GM12891 (cell line): ENCODE measurements at regions not wholly inside any gene's neighbourhood (a gene's known extent, or its start where the extent isn't known, plus 50 kb on each side); places are given as distances from the start of the nearest gene placed in this dataset.

Experiments
- DNase-seq: peaks from one replicate; pipeline ENCODE4 v3.0.0; 2011; ENCODE audit warnings: low spot score; ENCODE audit not compliant: insufficient read length
- FAIRE-seq: peaks from 2 replicates; lab custom pipeline; 2011; peaks lifted over from hg19 to GRCh38; lab: Jason Lieb, UNC
- PAX5 ChIP-seq: IDR thresholded peaks from 2 replicates; pipeline ENCODE4 v1.6.1; 2011; ENCODE audit warnings: low read length, moderate library complexity, mild to moderate bottlenecking; ENCODE audit not compliant: insufficient read depth, severe bottlenecking
- POLR2A ChIP-seq: IDR thresholded peaks from 2 replicates; pipeline ENCODE4 v1.6.1; 2011; ENCODE audit warnings: low read depth, low read length, control low read depth
- POLR2AphosphoS5 ChIP-seq: IDR thresholded peaks from 2 replicates; pipeline ENCODE4 v1.6.1; 2011; ENCODE audit warnings: low read depth, low read length, control low read depth
- POU2F2 ChIP-seq: IDR thresholded peaks from 2 replicates; pipeline ENCODE4 v1.6.1; 2011; ENCODE audit warnings: low read depth, mild to moderate bottlenecking, control low read depth, low read length, moderate library complexity
- SPI1 ChIP-seq: IDR thresholded peaks from 2 replicates; pipeline ENCODE4 v1.6.1; 2011; ENCODE audit warnings: low read depth, low read length, control low read depth
- TAF1 ChIP-seq: IDR thresholded peaks from 2 replicates; pipeline ENCODE4 v1.6.1; 2011; ENCODE audit warnings: low read depth, low read length, control low read depth

DNA sequence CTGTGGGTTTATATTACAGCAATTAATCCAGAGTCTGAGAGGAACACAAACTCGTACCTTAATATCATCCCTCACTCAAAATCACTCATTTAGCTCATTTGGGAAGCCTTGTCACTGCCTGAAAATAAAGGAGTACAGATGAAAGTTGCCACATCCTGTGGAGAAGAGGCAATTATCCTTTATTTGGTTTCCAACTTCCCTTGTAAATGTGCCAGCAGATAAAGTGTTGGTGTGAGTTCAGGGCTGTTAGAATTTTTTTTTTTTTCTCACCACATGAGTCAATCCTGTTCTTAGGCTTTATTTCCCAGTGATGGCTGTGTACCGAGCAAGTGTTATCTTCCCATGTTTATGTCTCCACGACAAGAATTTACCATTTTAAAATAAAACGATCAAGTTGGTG, 99.0 kb upstream of the SMIM30 start:
- DNase-seq: no peak
- TF ChIP-seq TAF1: no peak
- FAIRE-seq: no peak

DNA sequence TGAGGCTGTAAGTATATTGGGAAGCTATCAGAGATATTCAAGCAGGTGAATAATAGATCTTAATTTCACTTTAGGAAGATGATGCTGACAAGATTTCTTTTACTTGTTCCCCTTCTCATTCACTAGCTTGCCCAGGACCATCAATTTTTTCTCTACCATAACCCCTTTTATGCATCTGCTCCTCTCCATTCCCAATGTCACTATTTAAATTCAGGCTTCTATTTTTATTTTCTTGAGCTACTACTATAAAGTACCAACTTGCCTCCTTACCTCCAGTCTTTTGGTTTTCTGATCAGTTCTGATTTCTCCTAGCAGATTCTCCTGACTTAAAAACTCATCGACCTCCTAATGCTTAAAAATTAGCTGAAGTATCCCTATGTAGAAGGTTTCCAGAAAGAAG, 97.7 kb upstream of the SMIM30 start:
- DNase-seq (no peak), FAIRE-seq (no peak)
- no peak for TF ChIP-seq POLR2A
- no peak for TF ChIP-seq TAF1
- TF ChIP-seq SPI1: no peak
- TF ChIP-seq POU2F2: no peak
- no peak for TF ChIP-seq POLR2AphosphoS5
- no peak for TF ChIP-seq PAX5

DNA sequence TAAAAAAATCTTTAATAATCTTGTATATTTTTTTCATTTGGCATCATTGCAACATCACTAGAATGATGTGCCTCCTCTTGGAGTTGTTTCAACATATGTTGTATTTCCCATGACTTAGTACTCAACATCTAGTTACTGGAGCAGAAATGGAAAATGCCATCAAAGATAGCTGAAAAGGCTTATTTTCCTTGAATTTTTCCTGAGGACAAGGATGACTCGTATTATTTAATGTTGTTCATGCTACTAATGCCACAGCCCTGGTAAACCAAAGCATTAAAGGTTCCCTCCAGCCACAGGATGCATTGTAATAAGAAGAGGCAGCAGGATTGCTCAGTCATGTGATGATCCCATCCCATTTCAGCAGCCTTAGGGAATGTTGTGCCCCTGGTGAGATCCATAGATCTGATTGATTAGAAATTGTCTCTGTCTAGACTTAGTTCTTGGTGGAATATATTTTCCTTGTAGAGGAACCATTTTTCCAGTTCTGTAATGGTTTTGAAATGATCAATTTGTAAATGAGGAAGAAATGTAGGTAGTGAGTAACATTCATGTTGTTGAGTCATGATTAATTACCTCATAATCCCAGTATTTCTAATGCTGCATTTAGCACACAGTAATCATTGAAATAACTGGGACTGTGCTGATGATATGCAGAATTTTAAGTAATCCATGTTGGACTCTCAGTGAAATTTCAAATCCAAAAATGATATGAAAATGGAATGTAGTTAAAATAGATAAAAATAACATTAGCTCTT, 91.3 kb upstream of the SMIM30 start:
- DNase-seq: no peak
- no peak for FAIRE-seq
- TF ChIP-seq POU2F2 (no peak), POLR2AphosphoS5 (no peak), PAX5 (no peak)

DNA sequence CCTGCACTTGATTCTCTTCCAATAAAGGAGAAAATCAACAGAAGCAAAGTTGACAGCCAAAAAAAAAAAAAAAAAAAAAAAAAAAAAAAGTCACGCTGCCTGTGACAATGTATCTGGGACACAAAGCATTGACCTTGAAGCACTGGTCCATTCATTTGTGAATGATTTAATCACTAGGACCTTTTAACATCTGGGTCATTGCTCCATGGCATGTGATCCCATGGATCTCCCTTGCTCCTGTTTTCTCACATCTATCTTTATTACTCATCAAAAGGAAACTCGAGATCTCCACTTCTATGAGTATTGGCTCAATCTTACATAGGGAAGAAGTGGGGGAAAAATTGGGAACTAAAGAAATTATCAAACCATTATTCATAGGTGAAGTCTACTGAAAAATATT, 89.6 kb upstream of the SMIM30 start:
- DNase-seq (no peak), FAIRE-seq (no peak)
- TF ChIP-seq PAX5 (no peak), POU2F2 (no peak), POLR2AphosphoS5 (no peak), SPI1 (no peak)

DNA sequence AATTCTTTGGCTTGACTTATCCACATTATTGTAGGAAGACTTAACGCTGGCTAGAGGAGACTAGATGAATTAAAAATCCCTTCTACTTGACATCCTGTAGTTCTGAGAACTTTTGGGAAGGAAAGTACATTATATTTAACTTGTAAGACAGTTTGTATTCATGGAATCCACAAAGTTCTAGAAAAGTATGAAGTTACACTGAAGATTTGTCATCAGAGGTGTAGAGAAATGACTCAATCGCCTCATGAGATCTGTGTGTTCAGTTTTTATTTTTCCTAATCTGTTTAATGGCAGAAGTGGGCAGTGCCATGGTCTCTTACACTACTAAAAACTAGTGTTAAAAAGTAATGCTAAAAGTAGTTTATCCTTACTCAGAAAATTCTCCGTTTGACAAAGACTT, 89.1 kb upstream of the SMIM30 start:
- no peak for FAIRE-seq
- TF ChIP-seq POLR2AphosphoS5: no peak
- TF ChIP-seq POLR2A: no peak
- TF ChIP-seq SPI1: no peak
- TF ChIP-seq POU2F2: no peak
- TF ChIP-seq TAF1: no peak
- TF ChIP-seq PAX5: no peak
- DNase-seq: no peak

DNA sequence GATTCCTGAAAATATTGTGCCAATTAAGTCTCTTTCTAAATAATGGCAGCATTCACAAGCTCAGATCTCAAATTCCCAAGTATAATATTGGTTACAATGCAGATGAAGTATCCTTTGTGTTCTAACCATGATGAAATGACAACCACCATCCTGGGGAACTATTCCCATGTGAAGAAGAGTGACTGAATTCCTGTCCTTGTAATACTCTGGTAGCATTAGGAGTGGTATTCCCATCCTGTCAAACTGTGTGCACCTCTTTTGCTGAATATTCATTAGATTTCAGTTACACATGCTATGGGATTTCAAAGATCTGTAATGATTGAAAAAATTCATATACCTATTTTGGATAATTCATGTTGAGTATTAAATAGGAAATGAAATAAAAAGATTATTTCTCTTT, 86.1 kb upstream of the SMIM30 start:
- DNase-seq (no peak), FAIRE-seq (no peak)
- no peak for TF ChIP-seq POLR2AphosphoS5

DNA sequence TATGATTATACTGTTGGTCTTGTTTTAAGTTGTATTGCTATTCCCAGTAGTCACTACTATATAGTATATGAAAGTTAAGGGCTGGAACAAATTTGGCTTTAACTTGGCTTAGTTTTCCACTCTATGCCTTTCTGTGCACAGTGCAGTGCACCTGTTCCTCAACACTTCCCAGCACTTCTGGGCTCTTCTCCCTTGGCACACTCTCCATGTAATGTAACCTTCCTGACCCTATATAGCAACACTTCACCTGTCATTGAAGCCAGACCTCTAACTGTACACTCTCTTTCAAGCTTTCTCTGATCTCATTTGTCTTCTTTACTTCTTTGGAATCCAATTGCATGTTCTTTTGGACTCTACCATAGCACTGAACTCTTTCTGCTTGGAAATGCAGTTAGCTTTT, 83.9 kb upstream of the SMIM30 start:
- TF ChIP-seq POU2F2: no peak
- TF ChIP-seq PAX5: no peak
- TF ChIP-seq POLR2AphosphoS5: no peak
- TF ChIP-seq SPI1: no peak
- no peak for TF ChIP-seq TAF1
- TF ChIP-seq POLR2A: no peak
- no peak for DNase-seq
- FAIRE-seq: no peak

DNA sequence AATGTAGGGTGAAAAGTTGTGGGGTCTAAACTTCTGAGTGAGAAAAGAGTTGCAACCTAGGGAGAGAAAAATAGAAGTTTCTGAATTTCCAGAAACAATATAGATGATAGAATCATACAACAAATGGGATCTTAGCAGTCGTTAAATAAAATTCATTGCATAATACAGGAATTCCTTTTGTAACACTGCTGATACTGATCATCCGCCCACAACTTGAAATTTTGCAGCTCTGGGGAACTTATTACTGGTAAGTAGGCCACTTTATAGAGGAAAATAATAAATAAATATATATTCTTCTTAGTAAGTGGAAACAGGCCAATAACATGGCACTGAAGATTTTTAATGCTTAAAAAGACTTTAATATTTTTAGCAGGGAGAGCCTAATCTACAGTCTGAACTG, 81.9 kb upstream of the SMIM30 start:
- DNase-seq: no peak
- no peak for FAIRE-seq
- TF ChIP-seq POLR2A: no peak

DNA sequence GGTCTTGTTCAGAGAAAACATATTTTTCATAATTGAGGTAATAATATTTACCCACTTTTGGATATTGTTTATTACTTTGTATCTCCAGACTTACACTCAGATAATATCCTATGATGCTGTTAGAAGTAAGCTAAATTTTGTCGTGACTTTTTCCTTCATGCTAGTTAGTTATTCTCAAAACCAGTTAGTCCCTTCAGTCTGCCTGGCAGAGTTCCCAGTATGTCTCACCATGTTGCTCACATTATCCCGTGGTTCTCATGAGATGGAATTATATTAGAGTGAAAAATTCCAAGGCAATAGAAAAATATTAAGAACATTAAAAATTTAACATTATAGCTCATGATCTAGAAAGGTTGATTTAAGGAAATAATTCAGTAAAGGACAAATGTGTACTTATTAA, 81.5 kb upstream of the SMIM30 start:
- DNase-seq: no peak
- FAIRE-seq: no peak
- no peak for TF ChIP-seq PAX5
- TF ChIP-seq TAF1: no peak
- no peak for TF ChIP-seq POLR2AphosphoS5
- TF ChIP-seq POU2F2: no peak
- no peak for TF ChIP-seq POLR2A
- no peak for TF ChIP-seq SPI1

DNA sequence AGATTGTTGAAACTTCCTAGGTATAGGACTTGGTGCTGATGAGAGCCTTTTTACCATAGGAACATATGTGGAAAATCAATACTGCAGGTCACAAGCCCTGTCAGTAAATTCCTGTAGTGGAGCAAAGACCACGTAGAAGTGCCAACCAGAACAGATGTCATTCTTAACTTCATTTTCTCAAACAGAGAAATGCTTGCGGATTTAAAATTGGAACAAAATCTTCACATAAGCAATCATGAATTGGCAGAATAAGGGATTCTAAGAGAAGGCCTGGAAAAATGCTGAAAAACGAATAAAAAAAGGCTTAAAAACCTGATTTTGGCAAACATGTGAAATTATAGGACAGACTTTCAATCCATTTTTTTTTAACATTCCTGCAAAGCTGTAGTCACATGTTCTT, 80.8 kb upstream of the SMIM30 start:
- FAIRE-seq (no peak), DNase-seq (no peak)
- TF ChIP-seq POU2F2 (no peak), PAX5 (no peak), POLR2A (no peak), POLR2AphosphoS5 (no peak), SPI1 (no peak), TAF1 (no peak)

DNA sequence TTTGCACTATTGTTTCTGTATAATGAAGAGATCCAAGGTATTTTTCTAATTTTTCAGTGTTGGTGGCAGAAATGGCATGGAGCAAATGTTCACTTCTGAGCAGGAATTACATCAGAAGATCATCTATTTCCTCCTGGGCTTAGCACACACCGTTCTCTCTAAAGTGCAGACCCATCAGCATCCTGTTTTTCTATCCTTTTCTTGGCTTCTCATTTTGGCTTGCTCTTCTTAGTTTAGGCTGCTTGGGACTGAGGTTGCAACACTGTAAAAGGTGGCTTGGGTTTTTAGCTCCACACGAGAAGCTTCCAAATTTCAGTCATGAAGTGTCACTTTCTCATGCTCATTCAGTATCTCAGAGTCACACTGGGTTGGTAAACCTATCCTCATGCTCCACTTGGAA, 79.9 kb upstream of the SMIM30 start:
- no peak for DNase-seq
- no peak for FAIRE-seq
- TF ChIP-seq SPI1 (no peak), POLR2A (no peak), POU2F2 (no peak), TAF1 (no peak), PAX5 (no peak), POLR2AphosphoS5 (no peak)
